Heart left ventricle (tissue), 16 donors: ENCODE measurements at regions not wholly inside any gene's neighbourhood (a gene's known extent, or its start where the extent isn't known, plus 50 kb on each side); places are given as distances from the start of the nearest gene placed in this dataset.
"Not testable (repeated sequence)": the region's sequence is repeated elsewhere in the genome, so short reads cannot be mapped to it uniquely, and the experiment has no call there.

Experiments used
- ATAC-seq, 4 donors: fragments of 200-7000 bp; cut with Tn5 transposase; one replicate each; pipeline ENCODE4 v1.9.1; 2020 to 2022; ENCODE audit warnings: moderate library complexity in 4 of 4, mild to moderate bottlenecking in 3 of 4, moderate number of reproducible peaks in 1 of 4
- DNase-seq, 5 donors: peaks; one replicate each; pipeline ENCODE4 v3.0.0-alpha.2; 2020
- H3K27ac ChIP-seq, 12 donors: fragments of 200-600 bp; sonication (generic) in 4 of 12; one replicate each; pipeline versions ENCODE4 v1.5.0 to v1.8.0; 2016 to 2022; ENCODE audit warnings: mild to moderate bottlenecking in 2 of 12
- H3K27me3 ChIP-seq, 9 donors: fragments of 200-600 bp; sonication (generic) in 2 of 9; one replicate each; pipeline versions ENCODE4 v1.5.1 to v1.8.0; 2016 to 2022; ENCODE audit warnings: mild to moderate bottlenecking in 3 of 9
- H3K36me3 ChIP-seq, 9 donors: fragments of 200-600 bp; sonication (generic) in 2 of 9; one replicate each; pipeline versions ENCODE4 v1.5.0 to v1.8.0; 2018 to 2022; ENCODE audit warnings: mild to moderate bottlenecking in 2 of 9
- H3K4me1 ChIP-seq, 12 donors: fragments of 200-600 bp; sonication (generic) in 4 of 12; one replicate each; pipeline versions ENCODE4 v1.5.0 to v1.8.0; 2016 to 2022; ENCODE audit warnings: mild to moderate bottlenecking in 3 of 12
- H3K4me3 ChIP-seq, 12 donors: fragments of 200-600 bp; sonication (generic) in 4 of 12; one replicate each; pipeline versions ENCODE4 v1.5.0 to v1.8.0; 2017 to 2022; ENCODE audit warnings: mild to moderate bottlenecking in 9 of 12, moderate library complexity in 4 of 12
- H3K9me3 ChIP-seq, 12 donors: fragments of 200-600 bp; sonication (generic) in 4 of 12; one replicate each; pipeline versions ENCODE4 v1.5.0 to v1.8.0; 2016 to 2022; ENCODE audit warnings: mild to moderate bottlenecking in 1 of 12
- POLR2A ChIP-seq, 2 donors: fragments of 450-650 bp; IDR thresholded peaks; one replicate each; pipeline ENCODE4 v1.6.1; 2017; ENCODE audit warnings: antibody characterized with exemption in 2 of 2, mild to moderate bottlenecking in 2 of 2, moderate library complexity in 2 of 2
- WGBS, 4 donors: extraction: QIAGEN DNeasy Blood & Tissue Kit in 2 of 4; methylation state at CpG; one replicate each; pipeline versions ENCODE4 v1.1.5 to v1.1.7; 2013 to 2018; 5-methylcytosine and 5-hydroxymethylcytosine counted together
- intact Hi-C, 10 donors: fragments of 100-400 bp; cut with DNase I; formaldehyde crosslinking; loops; one replicate each; pipeline versions ENCODE4 v1.11.1 to v1.14.2; 2022
- TF ChIP-seq, protein P1 (sequence below), 12 donors: fragments of 200-600 bp; sonication (generic) in 4 of 12; IDR thresholded peaks; one replicate each; pipeline versions ENCODE4 v1.5.0 to v1.8.0; 2018 to 2022; ENCODE audit warnings: antibody characterized with exemption in 12 of 12, mild to moderate bottlenecking in 5 of 12
- donor health status: ischemic (EF 13 %, LVEDD 7.1; RV severe dilation, severe dysfunction).
- donor health status: healthy with polysubstance abuse.
- donor health status: DM: no; HTN: yes; CAD: no.
- donor health status: DM: no; HTN: no; CAD: no.
- donor health status: ischemic (EF 25% LVEDD 6.9; RV normal size, moderate dysfunction).
- donor health status: ischemic (EF 25% LVEDD 5.7; RV mildly dilated, moderate dysfunction).
- donor health status: healthy.
- donor health status: DM: yes; HTN: yes; CAD: no.
- donor health status: ischemic (EF 35%, LVEDD 5.7; RV mildly dilated, moderate dysfunction).
- donor health status: nonischemic (EF 11% LVEDD 7.7; RV severe dilation, severe dysfunction).
- donor health status: DM: yes; HTN: yes; CAD: no.
- donor health status: PGD.
- donor health status: ischemic (EF 29% LVEDD 5.4; RV normal size, mild dysfunction).
- donor health status: nonischemic (EF 23%, LVEDD 6.1; RV moderate dilation, normal function).

DNA sequence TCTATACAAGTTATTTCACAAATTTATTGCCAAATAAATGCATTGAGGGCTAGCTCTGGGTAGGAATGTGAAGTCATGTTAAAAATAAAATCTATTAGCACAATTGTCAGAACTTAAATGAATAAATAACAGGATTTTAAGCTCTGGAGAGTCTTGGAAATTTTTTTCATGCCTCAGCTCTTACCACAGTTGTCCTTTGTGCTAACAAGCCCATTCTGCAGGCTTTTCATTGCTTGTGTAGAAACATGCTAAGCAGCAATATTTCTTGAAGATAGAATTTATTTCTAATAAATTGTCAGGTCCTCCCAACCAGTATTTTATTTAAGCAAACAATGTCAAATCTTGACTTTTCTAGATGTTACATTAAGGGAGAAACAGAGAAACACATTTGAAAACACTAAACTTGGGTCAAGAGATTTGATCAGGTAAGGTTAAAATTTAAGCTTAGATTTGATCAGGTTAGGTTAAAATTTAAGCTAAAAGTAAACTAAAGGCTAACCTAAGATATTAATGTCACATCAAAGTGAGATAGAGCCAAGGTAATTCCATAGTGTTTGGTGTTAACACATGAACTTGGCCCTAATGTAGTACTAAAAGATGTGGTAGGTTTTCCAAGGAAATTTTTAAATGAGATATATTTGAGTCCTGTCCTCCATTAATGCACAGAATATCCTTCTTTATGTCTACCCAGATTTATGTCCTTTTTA is 179.1 kb upstream of the IL1RAPL1 start:
- intact Hi-C loops, result no loop called here
- H3K27ac ChIP-seq, result no peak overlapping the region
- H3K4me3 ChIP-seq, result no peak overlapping the region
- H3K9me3 ChIP-seq, result no peaks in the 10 kb centered on the region
- TF ChIP-seq, protein P1, sequence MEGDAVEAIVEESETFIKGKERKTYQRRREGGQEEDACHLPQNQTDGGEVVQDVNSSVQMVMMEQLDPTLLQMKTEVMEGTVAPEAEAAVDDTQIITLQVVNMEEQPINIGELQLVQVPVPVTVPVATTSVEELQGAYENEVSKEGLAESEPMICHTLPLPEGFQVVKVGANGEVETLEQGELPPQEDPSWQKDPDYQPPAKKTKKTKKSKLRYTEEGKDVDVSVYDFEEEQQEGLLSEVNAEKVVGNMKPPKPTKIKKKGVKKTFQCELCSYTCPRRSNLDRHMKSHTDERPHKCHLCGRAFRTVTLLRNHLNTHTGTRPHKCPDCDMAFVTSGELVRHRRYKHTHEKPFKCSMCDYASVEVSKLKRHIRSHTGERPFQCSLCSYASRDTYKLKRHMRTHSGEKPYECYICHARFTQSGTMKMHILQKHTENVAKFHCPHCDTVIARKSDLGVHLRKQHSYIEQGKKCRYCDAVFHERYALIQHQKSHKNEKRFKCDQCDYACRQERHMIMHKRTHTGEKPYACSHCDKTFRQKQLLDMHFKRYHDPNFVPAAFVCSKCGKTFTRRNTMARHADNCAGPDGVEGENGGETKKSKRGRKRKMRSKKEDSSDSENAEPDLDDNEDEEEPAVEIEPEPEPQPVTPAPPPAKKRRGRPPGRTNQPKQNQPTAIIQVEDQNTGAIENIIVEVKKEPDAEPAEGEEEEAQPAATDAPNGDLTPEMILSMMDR (IDR thresholded peaks at IDR 0.05), result no peak
- TF ChIP-seq POLR2A (IDR thresholded peaks at IDR 0.05), result no peak
- H3K36me3 ChIP-seq, result no peaks in the 10 kb centered on the region
- no peak for ATAC-seq
- H3K4me1 ChIP-seq, result no peaks in the 10 kb centered on the region
- DNase-seq, result no peak
- no peaks in the 10 kb centered on the region for H3K27me3 ChIP-seq

DNA sequence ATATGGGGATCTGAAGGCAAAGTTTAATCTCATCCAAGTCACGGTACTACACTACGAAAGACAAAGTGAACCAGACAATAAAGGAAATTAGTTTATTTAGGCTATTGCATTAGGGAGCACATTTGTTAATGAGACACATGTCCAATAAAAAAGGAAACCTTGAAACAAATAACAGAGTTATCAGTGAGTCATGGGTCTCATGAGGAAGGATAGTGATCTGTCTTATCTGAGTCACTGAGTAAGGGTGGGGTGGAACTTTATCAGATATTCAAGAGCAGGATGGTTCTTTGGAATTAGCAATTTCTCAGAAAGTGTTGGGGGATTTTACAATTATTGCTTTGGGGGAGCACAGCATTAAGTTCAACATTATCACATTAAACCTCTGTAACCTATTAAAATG is 188.9 kb upstream of the IL1RAPL1 start:
- Histone ChIP-seq H3K4me3 (no peak overlapping the region), H3K36me3 (no peaks in the 10 kb centered on the region), H3K27me3 (no peaks in the 10 kb centered on the region), H3K4me1 (no peaks in the 10 kb centered on the region), H3K9me3 (no peaks in the 10 kb centered on the region), H3K27ac (no peak overlapping the region)
- ATAC-seq (no peak), DNase-seq (no peak)
- intact Hi-C loops, result no loop called here
- TF ChIP-seq, protein P1 (IDR thresholded peaks at IDR 0.05), result no peak
- TF ChIP-seq POLR2A (IDR thresholded peaks at IDR 0.05), result no peak
- 79 to 86% (median 82%) methylated on average over 2 of the region's 2 CpGs for WGBS, 4 donors

DNA sequence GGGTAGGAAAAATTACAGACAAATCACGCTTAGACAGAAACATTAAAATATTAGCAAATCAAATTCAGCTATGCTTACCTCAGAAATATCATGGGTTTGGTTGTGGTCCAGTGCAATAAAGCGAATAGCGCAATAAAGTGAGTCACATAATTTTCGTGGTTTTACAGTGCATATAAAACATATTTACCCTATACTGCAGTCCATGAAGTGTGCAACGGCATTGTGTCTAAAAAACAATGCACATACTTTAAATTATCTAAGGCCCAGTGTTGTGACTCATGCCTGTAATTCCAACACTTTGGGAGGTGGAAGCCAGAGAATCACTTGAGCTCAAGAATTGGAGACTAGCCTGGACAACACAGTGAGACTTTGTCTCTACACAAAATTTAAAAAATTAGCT is 195.7 kb upstream of the IL1RAPL1 start:
- WGBS, 4 donors, result 82 to 95% (median 90%) methylated on average over 5 of the region's 5 CpGs
- Histone ChIP-seq H3K4me1 (no peaks in the 10 kb centered on the region), H3K27ac (no peak overlapping the region), H3K4me3 (no peak overlapping the region), H3K27me3 (no peaks in the 10 kb centered on the region), H3K36me3 (no peaks in the 10 kb centered on the region), H3K9me3 (no peaks in the 10 kb centered on the region)
- DNase-seq, result no peak
- ATAC-seq, result no peak
- TF ChIP-seq POLR2A (IDR thresholded peaks at IDR 0.05), result no peak
- TF ChIP-seq, protein P1 (IDR thresholded peaks at IDR 0.05), result no peak
- intact Hi-C loops, result no loop called here

DNA sequence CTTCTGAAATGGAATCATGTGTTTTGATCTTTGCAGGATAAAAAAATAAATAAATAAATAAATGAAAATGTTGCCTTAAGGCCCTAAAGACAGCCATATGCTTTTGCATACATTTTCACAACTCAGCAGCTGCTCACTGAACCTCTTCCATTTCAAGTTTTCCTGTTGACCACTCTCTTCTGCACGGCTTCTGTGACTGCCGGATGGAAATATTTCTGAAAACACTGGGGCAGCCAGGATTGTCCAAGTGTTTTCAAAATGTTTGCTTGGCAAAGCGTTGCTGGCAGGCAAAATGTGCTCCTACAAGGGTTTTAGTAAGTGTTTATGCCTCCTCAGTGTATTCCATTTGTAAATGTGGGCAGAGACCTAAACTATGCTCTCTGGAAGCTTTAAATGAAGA is 208.1 kb upstream of the IL1RAPL1 start:
- intact Hi-C loops, result no loop called here
- no peak for TF ChIP-seq POLR2A (IDR thresholded peaks at IDR 0.05)
- TF ChIP-seq, protein P1 (IDR thresholded peaks at IDR 0.05), result no peak
- no peak overlapping the region for H3K27ac ChIP-seq
- H3K9me3 ChIP-seq, result no peaks in the 10 kb centered on the region
- H3K4me3 ChIP-seq, result no peak overlapping the region
- no peaks in the 10 kb centered on the region for H3K27me3 ChIP-seq
- no peaks in the 10 kb centered on the region for H3K36me3 ChIP-seq
- DNase-seq, result no peak
- no peaks in the 10 kb centered on the region for H3K4me1 ChIP-seq
- 38 to 71% (median 43%) methylated on average over 3 of the region's 3 CpGs for WGBS, 4 donors
- ATAC-seq, result no peak

DNA sequence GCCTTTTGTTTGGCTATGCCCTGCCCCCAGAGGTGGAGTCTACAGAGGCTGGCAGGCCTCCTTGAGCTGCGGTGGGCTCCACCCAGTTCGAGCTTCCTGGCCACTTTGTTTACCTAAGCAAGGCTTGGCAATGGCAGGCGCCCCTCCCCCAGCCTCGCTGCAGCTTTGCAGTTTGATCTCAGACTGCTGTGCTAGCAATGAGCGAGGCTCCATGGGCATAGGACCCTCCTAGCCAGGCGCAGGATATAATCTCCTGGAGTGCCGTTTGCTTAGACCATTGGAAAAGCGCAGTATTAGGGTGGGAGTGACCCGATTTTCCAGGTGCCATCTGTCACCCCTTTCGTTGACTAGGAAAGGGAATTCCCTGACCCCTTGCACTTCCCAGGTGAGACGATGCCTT is 219.6 kb upstream of the IL1RAPL1 start:
- DNase-seq, H3K4me1 ChIP-seq, H3K4me3 ChIP-seq, H3K9me3 ChIP-seq, H3K27ac ChIP-seq, H3K36me3 ChIP-seq, H3K27me3 ChIP-seq, intact Hi-C loops, ATAC-seq: not testable (repeated sequence)
- WGBS, 4 donors, result 85 to 90% (median 86%) methylated on average over 9 to 11 of the region's 11 CpGs
